Muscle layer of duodenum (tissue), 2 donors: ENCODE measurements at regions not wholly inside any gene's neighbourhood (a gene's known extent, or its start where the extent isn't known, plus 50 kb on each side); places are given as distances from the start of the nearest gene placed in this dataset.

Experiments used
- H3K27ac ChIP-seq: one replicate; pipeline ENCODE4 v1.7.0; 2013; ENCODE audit warnings: mild to moderate bottlenecking, low read length
- H3K27me3 ChIP-seq: one replicate; pipeline ENCODE4 v1.7.0; 2013; ENCODE audit warnings: low read depth, mild to moderate bottlenecking, control low read depth, low read length
- H3K36me3 ChIP-seq, 2 donors: one replicate each; pipeline ENCODE4 v1.7.0; 2013; ENCODE audit warnings: low read length in 2 of 2, control low read depth in 1 of 2, mild to moderate bottlenecking in 1 of 2; ENCODE audit not compliant: insufficient read depth in 2 of 2, control insufficient read depth in 1 of 2
- H3K4me1 ChIP-seq, 2 donors: one replicate each; pipeline ENCODE4 v1.7.0; 2013; ENCODE audit warnings: low read length in 2 of 2, mild to moderate bottlenecking in 2 of 2, control low read depth in 1 of 2, moderate library complexity in 1 of 2; ENCODE audit not compliant: insufficient read depth in 2 of 2, control insufficient read depth in 1 of 2
- H3K4me3 ChIP-seq, 2 donors: one replicate each; pipeline ENCODE4 v1.7.0; 2013; ENCODE audit warnings: low read length in 2 of 2, low read depth in 1 of 2, mild to moderate bottlenecking in 1 of 2
- H3K9me3 ChIP-seq, 2 donors: one replicate each; pipeline ENCODE4 v1.7.0; 2013; ENCODE audit warnings: low read length in 2 of 2, control low read depth in 1 of 2, mild to moderate bottlenecking in 1 of 2; ENCODE audit not compliant: control insufficient read depth in 1 of 2
- donor health status: healthy.

DNA sequence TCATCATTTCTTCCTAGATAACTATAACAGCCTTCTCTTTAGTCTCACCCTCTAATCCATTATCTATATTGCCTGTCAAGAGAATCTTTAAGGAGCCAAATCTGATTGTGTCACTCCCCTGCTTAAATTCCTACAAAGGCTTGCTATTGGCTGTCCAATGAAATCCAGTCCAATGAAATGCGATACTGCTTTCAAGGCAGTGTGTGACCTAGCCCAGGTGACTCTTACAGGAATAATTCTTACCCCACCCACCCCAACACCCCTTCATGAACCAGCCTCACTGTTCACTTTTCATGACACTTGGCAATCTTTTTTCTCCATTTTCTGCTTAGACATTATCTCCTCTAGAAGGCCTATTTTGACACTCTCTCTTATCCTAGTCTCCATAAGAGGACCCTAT is 163.3 kb upstream of the MARCKS start:
- H3K36me3 ChIP-seq = no peaks in the 10 kb centered on the region
- no peaks in the 10 kb centered on the region for H3K9me3 ChIP-seq
- H3K4me3 ChIP-seq = no peak overlapping the region
- no peaks in the 10 kb centered on the region for H3K4me1 ChIP-seq
- no peak overlapping the region for H3K27ac ChIP-seq
- no peaks in the 10 kb centered on the region for H3K27me3 ChIP-seq

- H3K4me1 ChIP-seq = no peaks in the 10 kb centered on the region
- no peaks in the 10 kb centered on the region for H3K36me3 ChIP-seq
- no peak overlapping the region for H3K27ac ChIP-seq
- H3K27me3 ChIP-seq = no peaks in the 10 kb centered on the region
- no peaks in the 10 kb centered on the region for H3K9me3 ChIP-seq
- no peak overlapping the region for H3K4me3 ChIP-seq
Observed at GRCh38 chr6:113694278-113695077, 162.7 kb upstream of the MARCKS start.

GRCh38 chr6:113695516-113695915 is 161.6 kb upstream of the MARCKS start:
- H3K27me3 ChIP-seq = no peaks in the 10 kb centered on the region
- H3K27ac ChIP-seq = no peak overlapping the region
- no peaks in the 10 kb centered on the region for H3K36me3 ChIP-seq
- no peaks in the 10 kb centered on the region for H3K9me3 ChIP-seq
- no peaks in the 10 kb centered on the region for H3K4me1 ChIP-seq
- no peak overlapping the region for H3K4me3 ChIP-seq

- Histone ChIP-seq H3K4me3 (no peak overlapping the region), H3K27me3 (no peaks in the 10 kb centered on the region), H3K9me3 (no peaks in the 10 kb centered on the region), H3K4me1 (no peaks in the 10 kb centered on the region), H3K27ac (no peak overlapping the region), H3K36me3 (no peaks in the 10 kb centered on the region)
Observed at GRCh38 chr6:113696960-113697359, 160.2 kb upstream of the MARCKS start.

DNA sequence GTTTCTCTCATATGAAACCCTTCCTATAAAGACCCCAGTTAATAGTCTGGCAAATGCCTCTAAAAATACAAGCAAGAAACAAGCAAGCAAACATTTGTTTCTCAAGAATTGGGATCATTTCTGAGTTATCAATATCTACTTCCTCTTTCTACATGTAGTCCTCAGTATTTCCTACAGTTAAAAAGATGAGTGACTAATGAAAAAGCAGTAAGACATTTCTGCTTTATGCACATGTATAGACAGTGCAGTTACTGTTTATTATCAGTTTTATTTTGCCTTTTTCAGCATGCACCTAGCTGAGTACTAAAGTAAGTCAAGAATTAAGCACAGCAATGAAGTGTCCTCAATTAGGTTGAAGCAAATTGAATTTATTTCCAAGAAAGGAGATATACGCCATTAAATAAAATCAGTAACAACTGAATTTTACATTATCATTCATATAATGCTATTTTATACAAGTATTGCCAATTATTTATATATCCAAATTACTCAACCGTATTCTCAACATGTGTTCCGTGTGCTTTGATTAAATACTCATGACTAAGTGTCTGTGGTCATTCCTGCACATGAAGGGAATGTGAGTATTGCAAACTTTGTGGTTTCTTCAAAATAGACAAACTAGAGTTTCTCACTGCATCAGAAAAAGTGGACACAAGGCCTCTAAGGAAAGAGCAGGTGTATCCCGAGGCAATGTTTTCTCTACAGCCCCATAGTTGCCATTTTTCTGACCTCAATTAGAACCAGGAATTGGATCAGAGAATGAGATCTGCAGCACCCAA is 159.3 kb upstream of the MARCKS start:
- Histone ChIP-seq H3K36me3 (no peaks in the 10 kb centered on the region), H3K9me3 (no peaks in the 10 kb centered on the region), H3K4me3 (no peak overlapping the region), H3K27ac (no peak overlapping the region), H3K4me1 (no peaks in the 10 kb centered on the region), H3K27me3 (no peaks in the 10 kb centered on the region)

- no peaks in the 10 kb centered on the region for H3K4me1 ChIP-seq
- H3K4me3 ChIP-seq = no peak overlapping the region
- no peaks in the 10 kb centered on the region for H3K27me3 ChIP-seq
- no peak overlapping the region for H3K27ac ChIP-seq
- H3K9me3 ChIP-seq = no peaks in the 10 kb centered on the region
- H3K36me3 ChIP-seq = no peaks in the 10 kb centered on the region
Observed at GRCh38 chr6:113699239-113699638, 157.9 kb upstream of the MARCKS start.

DNA sequence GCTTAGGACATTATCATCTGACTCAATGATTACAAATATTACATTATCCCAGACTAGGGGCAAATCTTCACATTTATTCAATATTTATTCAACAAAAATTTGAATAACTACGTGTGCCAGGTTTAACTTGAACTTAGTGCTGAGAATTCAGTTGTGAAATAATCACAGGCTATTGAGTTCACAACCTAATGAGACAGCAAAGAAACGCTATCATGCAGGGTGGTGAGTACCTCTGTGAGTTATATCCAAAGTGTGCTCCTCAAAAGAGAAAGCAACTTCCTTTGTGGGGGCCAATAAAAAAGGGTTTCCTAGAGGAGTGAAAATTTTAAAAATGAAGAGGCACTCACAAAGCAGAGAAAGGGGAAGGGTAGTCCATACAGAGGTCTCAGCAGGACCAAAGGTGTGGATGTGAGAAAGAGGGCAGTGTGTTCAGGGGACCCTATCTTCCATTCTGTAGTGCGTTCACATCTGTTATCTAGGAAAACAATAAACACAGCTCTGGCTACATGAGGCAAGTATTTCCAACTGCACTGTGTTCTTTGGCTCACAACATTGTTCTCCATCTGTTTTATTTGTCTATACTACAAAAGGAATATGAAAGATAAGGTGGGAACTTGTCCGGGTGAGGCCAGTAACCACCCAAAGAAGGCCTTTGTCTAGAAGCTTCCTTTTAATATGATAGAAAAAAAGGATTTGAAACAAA is 155.4 kb upstream of the MARCKS start:
- H3K27ac ChIP-seq = no peak overlapping the region
- H3K4me1 ChIP-seq = no peaks in the 10 kb centered on the region
- H3K9me3 ChIP-seq = no peaks in the 10 kb centered on the region
- H3K36me3 ChIP-seq = no peaks in the 10 kb centered on the region
- H3K4me3 ChIP-seq = no peak overlapping the region
- H3K27me3 ChIP-seq = no peaks in the 10 kb centered on the region

GRCh38 chr6:113707194-113707593 is 150.0 kb upstream of the MARCKS start:
- Histone ChIP-seq H3K27ac (no peak overlapping the region), H3K36me3 (no peaks in the 10 kb centered on the region)

GRCh38 chr6:113709936-113710509 is 147.1 kb upstream of the MARCKS start:
- Histone ChIP-seq H3K36me3 (no peaks in the 10 kb centered on the region), H3K4me1 (no peaks in the 10 kb centered on the region), H3K9me3 (no peaks in the 10 kb centered on the region), H3K27me3 (no peaks in the 10 kb centered on the region), H3K27ac (no peak overlapping the region), H3K4me3 (no peak overlapping the region)

More at GRCh38 chr6:113707194-113707593, 150.0 kb upstream of the MARCKS start:
- Histone ChIP-seq H3K27me3 (no peaks in the 10 kb centered on the region), H3K9me3 (no peaks in the 10 kb centered on the region), H3K4me3 (no peak overlapping the region), H3K4me1 (no peaks in the 10 kb centered on the region)

DNA sequence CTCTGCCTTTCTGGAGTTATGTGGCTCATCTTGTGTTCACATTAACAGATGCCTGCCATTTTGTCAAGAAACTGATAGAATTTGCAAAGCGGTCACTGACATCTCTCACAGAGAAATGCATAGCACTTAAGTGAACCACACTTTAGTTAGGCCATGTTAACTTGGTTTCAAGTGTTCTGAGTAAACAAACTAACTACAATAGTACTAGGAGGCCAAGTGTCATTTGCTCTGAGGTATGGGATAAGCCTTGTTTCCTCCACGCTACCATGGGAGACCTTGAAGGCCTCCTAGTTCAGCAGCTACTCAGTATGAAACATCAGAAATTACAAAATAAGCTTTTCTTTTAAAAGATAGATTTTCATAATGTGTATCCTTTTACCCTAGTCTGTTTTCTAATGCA is 143.5 kb upstream of the MARCKS start:
- H3K4me3 ChIP-seq = no peak overlapping the region
- H3K27ac ChIP-seq = no peak overlapping the region
- H3K27me3 ChIP-seq = no peaks in the 10 kb centered on the region
- H3K36me3 ChIP-seq = no peaks in the 10 kb centered on the region
- H3K9me3 ChIP-seq = no peaks in the 10 kb centered on the region
- H3K4me1 ChIP-seq = no peaks in the 10 kb centered on the region

DNA sequence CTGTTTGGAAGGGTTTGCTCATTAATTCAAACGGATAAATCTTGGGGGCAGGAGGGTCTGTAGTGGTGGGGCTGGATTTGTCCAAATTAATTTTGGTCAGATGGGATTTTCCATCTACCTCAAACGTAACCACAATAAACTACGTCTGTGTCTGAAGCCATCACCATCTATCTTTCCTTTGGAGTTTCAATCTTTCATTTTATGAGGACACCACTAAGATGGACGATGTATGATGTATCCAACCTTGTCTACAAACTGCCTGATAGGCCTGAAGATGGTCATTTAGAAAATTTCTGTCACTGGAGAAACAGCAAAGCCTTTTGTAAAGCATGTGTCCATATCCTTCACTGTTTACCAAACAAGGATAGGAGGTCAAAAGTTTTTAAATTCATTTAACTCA is 138.6 kb upstream of the MARCKS start:
- Histone ChIP-seq H3K4me1 (peaks cover 0 to 4% of the 10 kb centered on the region in 2 donors), H3K27me3 (no peaks in the 10 kb centered on the region), H3K4me3 (no peak overlapping the region), H3K9me3 (no peaks in the 10 kb centered on the region), H3K27ac (no peak overlapping the region), H3K36me3 (no peaks in the 10 kb centered on the region)
